Posterior vena cava (tissue), 2 donors: ENCODE measurements at regions not wholly inside any gene's neighbourhood (a gene's known extent, or its start where the extent isn't known, plus 50 kb on each side); places are given as distances from the start of the nearest gene placed in this dataset.
"Not testable (repeated sequence)": the region's sequence is repeated elsewhere in the genome, so short reads cannot be mapped to it uniquely, and the experiment has no call there.

Source experiments
- DNase-seq: peaks from one replicate; pipeline ENCODE4 v3.0.0-alpha.2; 2020; ENCODE audit warnings: low spot score
- intact Hi-C, 2 donors: fragments of 100-400 bp; cut with DNase I; formaldehyde crosslinking; loops; one replicate each; pipeline versions ENCODE4 v1.14.1 to v1.14.2; 2022 to 2023
- microRNA-seq, 2 donors: library from miRNA; unstranded; fragments of <30 nt; microRNA quantifications; one replicate each; pipeline ENCODE4 v1.2.0, GENCODE V29; 2020 to 2021; ENCODE audit warnings: borderline microRNAs expressed in 2 of 2
- donor health status: DM: yes; HTN: yes; CAD: no.
- donor health status: DM: yes; HTN: yes; CAD: no.

DNA sequence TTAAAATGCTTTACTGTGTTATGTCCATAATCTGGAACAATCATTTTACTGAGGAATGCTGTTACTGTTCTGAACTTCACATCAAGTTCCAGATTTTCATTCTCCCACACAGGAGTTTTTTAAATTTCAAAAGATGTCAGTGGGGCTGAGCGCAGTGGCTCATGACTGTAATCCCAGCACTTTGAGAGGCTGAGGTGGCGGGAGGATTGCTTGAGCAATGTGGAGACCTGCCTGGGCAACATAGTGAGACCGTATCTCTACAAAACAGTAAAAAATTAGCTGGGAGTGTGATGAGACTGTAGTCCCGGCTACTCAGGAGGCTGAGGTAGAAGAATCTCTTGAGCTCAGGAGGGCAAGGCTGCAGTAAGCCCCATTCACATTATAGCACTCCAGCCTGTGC is 177.9 kb upstream of the GOLGA6L22 start:
- DNase-seq, intact Hi-C loops: not testable (repeated sequence)

GRCh38 chr15:22282794-22283533 is 175.7 kb upstream of the GOLGA6L22 start:
- intact Hi-C loops, result not testable (repeated sequence)

GRCh38 chr15:22284795-22285420 is 173.8 kb upstream of the GOLGA6L22 start:
- intact Hi-C loops, DNase-seq: not testable (repeated sequence)

More at GRCh38 chr15:22282794-22283533, 175.7 kb upstream of the GOLGA6L22 start:
- DNase-seq, result not testable (repeated sequence)

DNA sequence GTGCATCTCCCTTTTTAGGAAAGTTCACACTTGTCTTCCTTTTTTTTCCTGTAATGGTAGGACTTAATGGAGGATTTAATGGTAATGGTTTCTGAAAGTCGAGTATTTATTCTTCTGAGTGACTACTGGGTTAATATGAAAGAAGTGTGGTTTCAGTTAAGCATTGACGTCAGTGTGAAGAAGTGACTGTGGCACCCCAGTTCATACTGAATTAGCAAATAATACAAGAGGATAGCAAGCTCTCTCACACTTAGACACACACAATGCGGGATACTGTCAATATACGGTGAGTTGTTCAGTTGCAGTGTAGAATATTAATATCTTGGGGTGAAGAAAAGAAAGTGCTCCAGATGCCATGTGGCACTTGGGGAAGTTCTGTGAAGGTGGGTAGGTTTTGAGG is 167.6 kb upstream of the GOLGA6L22 start:
- DNase-seq, intact Hi-C loops: not testable (repeated sequence)

- intact Hi-C loops, DNase-seq: not testable (repeated sequence)
Measured at GRCh38 chr15:22303112-22303511, 155.6 kb upstream of the GOLGA6L22 start.

Small RNA genes lying in the stretch of these regions (microRNA-seq; reads per million reads assigned to microRNA genes)
- gene MIR1268A, result 0 reads per million in 2 donors
